GM06990 (cell line): ENCODE measurements at regions not wholly inside any gene's neighbourhood (a gene's known extent, or its start where the extent isn't known, plus 50 kb on each side); places are given as distances from the start of the nearest gene placed in this dataset.

Source experiments
- DNase-seq: peaks from one replicate; pipeline ENCODE4 v3.0.0-alpha.2; 2011; ENCODE audit not compliant: insufficient read length; ENCODE audit errors: extremely low read depth
- H3K27me3 ChIP-seq: replicated peaks from 2 replicates; pipeline ENCODE4 v1.6.0; 2011; ENCODE audit warnings: low read length; ENCODE audit not compliant: control insufficient read depth, insufficient read depth
- H3K36me3 ChIP-seq: 2 replicates; pipeline ENCODE4 v1.5.1; 2011; ENCODE audit warnings: low read length; ENCODE audit not compliant: control insufficient read depth, insufficient read depth
- H3K4me3 ChIP-seq: replicated peaks from 2 replicates; pipeline ENCODE4 v1.5.1; 2011; ENCODE audit warnings: low read depth, mild to moderate bottlenecking, control low read depth, low read length
- TF ChIP-seq, protein P1 (sequence below): IDR thresholded peaks from 2 replicates; pipeline ENCODE4 v1.5.1; 2011; ENCODE audit warnings: low read length, control low read depth, mild to moderate bottlenecking, inconsistent platforms; ENCODE audit not compliant: insufficient read depth, poor library complexity, severe bottlenecking

DNA sequence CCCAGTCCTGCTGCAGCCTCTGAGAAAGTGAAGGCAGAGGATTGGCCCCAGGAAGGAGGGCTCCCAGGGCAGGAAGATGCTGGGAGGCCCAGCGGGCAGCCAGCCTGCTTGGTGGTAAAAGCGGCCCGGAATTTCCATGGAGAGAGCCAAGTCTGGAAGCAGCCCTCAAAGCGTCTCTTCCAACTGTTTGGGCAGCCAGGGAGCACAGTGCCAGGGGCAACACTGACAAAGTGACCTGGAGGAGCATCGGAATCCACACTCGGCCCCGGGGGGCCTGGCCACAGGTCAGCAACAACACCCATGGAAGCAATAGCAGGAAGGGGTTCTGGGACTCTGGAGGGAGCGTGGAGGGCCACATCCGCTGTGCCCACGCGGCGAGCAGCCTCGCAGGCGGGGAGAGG lies 63.2 kb upstream of the FGFR2 start:
- Histone ChIP-seq H3K36me3 (no peaks in the 10 kb centered on the region), H3K4me3 (no peak overlapping the region), H3K27me3 (peaks cover 1% of the 10 kb centered on the region; the same call in 1 of the 2 replicates)

DNA sequence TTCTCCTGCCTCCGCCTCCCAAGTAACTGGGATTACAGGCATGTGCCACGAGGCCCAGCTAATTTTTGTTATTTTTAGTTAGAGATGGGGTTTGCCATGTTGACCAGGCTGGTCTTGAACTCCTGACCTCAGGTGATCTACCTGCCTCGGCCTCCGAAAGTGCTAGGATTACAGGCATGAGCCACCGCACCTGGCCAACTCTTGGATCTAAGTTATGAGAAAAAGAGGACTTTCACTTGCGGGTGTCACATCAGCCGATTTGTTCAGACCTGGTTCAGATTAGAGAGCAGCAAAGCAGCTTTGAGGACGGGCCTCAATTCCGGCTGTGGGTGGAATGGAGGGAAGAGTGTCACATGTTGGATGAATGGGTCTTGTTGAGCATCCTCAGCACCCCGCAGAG lies 61.0 kb upstream of the FGFR2 start:
- H3K4me3 ChIP-seq, result no peak overlapping the region
- H3K36me3 ChIP-seq, result no peaks in the 10 kb centered on the region
- H3K27me3 ChIP-seq, result peaks cover 1% of the 10 kb centered on the region; the same call in 1 of the 2 replicates
- DNase-seq, result no peak
- TF ChIP-seq, protein P1, sequence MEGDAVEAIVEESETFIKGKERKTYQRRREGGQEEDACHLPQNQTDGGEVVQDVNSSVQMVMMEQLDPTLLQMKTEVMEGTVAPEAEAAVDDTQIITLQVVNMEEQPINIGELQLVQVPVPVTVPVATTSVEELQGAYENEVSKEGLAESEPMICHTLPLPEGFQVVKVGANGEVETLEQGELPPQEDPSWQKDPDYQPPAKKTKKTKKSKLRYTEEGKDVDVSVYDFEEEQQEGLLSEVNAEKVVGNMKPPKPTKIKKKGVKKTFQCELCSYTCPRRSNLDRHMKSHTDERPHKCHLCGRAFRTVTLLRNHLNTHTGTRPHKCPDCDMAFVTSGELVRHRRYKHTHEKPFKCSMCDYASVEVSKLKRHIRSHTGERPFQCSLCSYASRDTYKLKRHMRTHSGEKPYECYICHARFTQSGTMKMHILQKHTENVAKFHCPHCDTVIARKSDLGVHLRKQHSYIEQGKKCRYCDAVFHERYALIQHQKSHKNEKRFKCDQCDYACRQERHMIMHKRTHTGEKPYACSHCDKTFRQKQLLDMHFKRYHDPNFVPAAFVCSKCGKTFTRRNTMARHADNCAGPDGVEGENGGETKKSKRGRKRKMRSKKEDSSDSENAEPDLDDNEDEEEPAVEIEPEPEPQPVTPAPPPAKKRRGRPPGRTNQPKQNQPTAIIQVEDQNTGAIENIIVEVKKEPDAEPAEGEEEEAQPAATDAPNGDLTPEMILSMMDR, result no peak

More for the DNA sequence above, 63.2 kb upstream of the FGFR2 start:
- no peak for DNase-seq
- TF ChIP-seq, protein P1, result no peak

DNA sequence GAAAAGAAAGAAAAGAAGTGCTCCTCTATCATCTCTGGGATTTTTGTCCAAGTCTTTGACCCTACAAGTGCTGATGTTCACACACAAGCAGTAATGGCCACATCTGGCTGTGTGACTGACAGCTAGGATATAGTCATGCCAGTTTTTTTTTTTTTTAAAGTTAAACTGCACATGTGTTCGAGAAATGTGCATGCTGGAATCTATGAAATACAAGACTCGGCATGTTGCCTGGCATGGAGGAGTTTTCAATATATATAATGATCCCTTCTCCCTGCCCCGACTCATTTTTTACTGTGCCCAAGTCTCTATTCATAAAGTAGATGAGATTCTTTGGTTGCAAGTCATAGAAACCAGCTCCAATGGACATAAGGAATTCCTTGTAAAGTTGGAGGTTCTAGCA lies 60.4 kb upstream of the FGFR2 start:
- TF ChIP-seq, protein P1, result no peak
- Histone ChIP-seq H3K27me3 (peaks cover 1% of the 10 kb centered on the region; the same call in 1 of the 2 replicates), H3K4me3 (no peak overlapping the region), H3K36me3 (no peaks in the 10 kb centered on the region)
- DNase-seq, result no peak

DNA sequence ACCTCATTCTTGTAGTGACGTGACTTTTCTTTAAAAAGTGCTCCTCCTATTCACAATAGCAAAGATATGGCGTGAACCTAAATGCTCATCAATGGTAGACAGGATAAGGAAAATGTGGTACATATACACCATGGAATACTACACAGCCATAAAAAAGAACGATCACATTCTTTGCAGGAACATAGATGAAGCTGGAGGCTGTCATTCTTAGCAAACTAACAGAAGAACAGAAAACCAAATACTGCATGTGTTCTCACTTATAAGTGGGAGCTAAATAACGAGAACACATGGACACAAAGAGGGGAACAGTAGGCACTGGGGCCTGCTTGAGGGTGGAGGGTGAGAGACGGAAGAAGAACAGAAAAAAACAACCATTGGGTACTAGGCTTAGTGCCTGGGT lies 59.9 kb upstream of the FGFR2 start:
- TF ChIP-seq, protein P1, result no peak
- DNase-seq, result no peak
- no peak overlapping the region for H3K4me3 ChIP-seq
- H3K27me3 ChIP-seq, result no peaks in the 10 kb centered on the region; the same call in 1 of the 2 replicates
- no peaks in the 10 kb centered on the region for H3K36me3 ChIP-seq

DNA sequence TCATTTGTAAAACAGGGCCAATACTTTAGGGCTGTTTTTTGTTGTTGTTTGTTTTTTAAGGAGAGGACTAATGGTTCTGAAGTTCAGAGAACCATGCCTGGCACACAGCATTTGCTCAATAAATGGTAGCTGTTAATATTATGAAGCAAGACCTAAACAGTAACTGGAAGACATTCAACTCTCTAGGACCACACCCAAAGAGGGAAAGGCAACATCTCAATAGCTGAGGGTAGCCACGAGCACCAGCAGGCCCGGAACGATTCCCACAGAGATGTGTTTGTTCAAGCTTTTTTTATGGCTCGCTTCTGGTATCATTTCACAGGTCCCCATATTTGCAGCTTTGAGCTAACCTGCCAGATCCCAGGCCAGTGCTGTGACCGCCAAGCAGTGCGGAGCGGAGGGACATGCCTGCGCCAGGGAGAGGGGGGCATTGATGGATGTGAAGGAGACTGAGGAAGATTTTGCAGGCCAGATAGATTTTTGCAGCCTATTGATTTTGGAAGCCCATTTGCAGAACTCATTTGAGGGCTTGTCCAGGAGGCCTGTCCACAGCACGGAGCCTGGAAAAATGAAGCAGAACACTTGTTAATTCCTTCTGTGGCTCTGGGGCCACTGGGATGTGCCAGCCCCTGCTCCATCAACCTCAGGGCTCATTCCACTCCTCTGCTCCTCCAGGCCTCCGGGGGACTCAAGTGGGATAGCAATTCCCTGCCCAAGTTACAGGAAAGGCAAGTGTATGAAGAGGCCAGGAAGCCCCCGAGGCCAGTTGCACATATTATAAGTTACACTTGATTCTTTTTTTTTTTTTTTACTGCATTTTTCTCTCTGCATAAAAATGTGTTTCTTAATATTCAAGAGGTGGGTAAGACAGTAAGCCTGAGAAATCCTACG lies 57.3 kb upstream of the FGFR2 start:
- Histone ChIP-seq H3K27me3 (peaks cover 2% of the 10 kb centered on the region; the same call in 1 of the 2 replicates), H3K4me3 (no peak overlapping the region), H3K36me3 (no peaks in the 10 kb centered on the region)
- TF ChIP-seq, protein P1, result no peak
- no peak for DNase-seq
